Psoas muscle (tissue), 7 donors: ENCODE measurements at regions not wholly inside any gene's neighbourhood (a gene's known extent, or its start where the extent isn't known, plus 50 kb on each side); places are given as distances from the start of the nearest gene placed in this dataset.
A peak's percentile ranks its signal among the peaks of the same experiment; 100 is the strongest.

Experiments
- ATAC-seq, 4 donors: fragments of 200-7000 bp; cut with Tn5 transposase; one replicate each; pipeline ENCODE4 v1.9.1; 2020; ENCODE audit warnings: moderate library complexity in 3 of 4, mild to moderate bottlenecking in 2 of 4
- DNase-seq, 2 donors: peaks; one replicate each; pipeline ENCODE4 v3.0.0-alpha.2; 2020
- H3K27ac ChIP-seq: fragments of 200-600 bp; one replicate; pipeline ENCODE4 v1.8.0; 2022
- H3K27me3 ChIP-seq, 3 donors: fragments of 200-600 bp in 1 of 3; one replicate each; pipeline versions ENCODE4 v1.6.1 to v1.8.0; 2013 to 2022; ENCODE audit warnings: low read length in 2 of 3, mild to moderate bottlenecking in 2 of 3, moderate library complexity in 1 of 3; ENCODE audit not compliant: insufficient read depth in 3 of 3
- H3K36me3 ChIP-seq, 2 donors: fragments of 200-600 bp in 1 of 2; one replicate each; pipeline versions ENCODE4 v1.6.1 to v1.8.0; 2013 to 2022; ENCODE audit warnings: low read depth in 1 of 2, mild to moderate bottlenecking in 1 of 2, moderate library complexity in 1 of 2; ENCODE audit not compliant: insufficient read depth in 1 of 2
- H3K4me1 ChIP-seq: fragments of 200-600 bp; one replicate; pipeline ENCODE4 v1.8.0; 2022
- H3K4me3 ChIP-seq: fragments of 200-600 bp; one replicate; pipeline ENCODE4 v1.8.0; 2022; ENCODE audit warnings: mild to moderate bottlenecking
- H3K9me3 ChIP-seq: fragments of 200-600 bp; one replicate; pipeline ENCODE4 v1.8.0; 2022
- WGBS, 3 donors: extraction: QIAGEN DNeasy Blood & Tissue Kit; methylation state at CpG; one replicate each; pipeline versions ENCODE4 v1.1.6 to v1.1.7; 2013; 5-methylcytosine and 5-hydroxymethylcytosine counted together
- intact Hi-C, 2 donors: fragments of 100-400 bp; cut with DNase I; formaldehyde crosslinking; loops; one replicate each; pipeline versions ENCODE4 v1.11.0 to v1.14.2; 2022
- TF ChIP-seq, protein P1 (sequence below): fragments of 200-600 bp; IDR thresholded peaks from one replicate; pipeline ENCODE4 v1.8.0; 2022; ENCODE audit warnings: antibody characterized with exemption
- donor health status: healthy with polysubstance abuse.
- donor health status: DM: no; HTN: no; CAD: no; lungs with moderate emphysema.
- donor health status: Bipolar disorder and iron deficiency.
- donor health status: healthy.
- donor health status: DM: yes; HTN: yes; CAD: no.
- donor health status: DM: no; HTN: no; CAD: no.
- donor health status: DM: yes; HTN: yes; CAD: no.

DNA sequence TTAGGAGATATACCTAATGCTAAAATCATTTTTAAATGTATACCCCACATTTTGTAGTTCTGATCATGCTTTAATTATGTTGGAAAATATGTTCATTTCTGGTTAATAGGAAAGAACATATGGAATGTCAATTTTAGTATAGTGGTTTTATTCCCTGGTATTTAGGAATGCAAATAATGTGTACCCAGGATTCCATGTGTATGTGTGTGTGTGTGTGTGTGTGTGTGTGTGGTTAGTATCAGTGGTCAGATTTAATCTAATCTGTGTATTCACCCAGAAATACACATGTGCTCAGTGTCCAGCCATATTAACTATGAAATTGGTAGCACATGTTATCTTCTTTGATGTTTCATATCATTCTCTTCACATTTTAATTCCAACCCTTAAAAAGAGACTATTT is 233.5 kb upstream of the DCBLD2 start:
- ATAC-seq (no peak), DNase-seq (no peak)
- Histone ChIP-seq H3K4me1 (no peaks in the 10 kb centered on the region), H3K4me3 (no peak overlapping the region), H3K36me3 (no peaks in the 10 kb centered on the region), H3K27me3 (no peaks in the 10 kb centered on the region), H3K27ac (no peak overlapping the region), H3K9me3 (no peaks in the 10 kb centered on the region)
- TF ChIP-seq, protein P1, sequence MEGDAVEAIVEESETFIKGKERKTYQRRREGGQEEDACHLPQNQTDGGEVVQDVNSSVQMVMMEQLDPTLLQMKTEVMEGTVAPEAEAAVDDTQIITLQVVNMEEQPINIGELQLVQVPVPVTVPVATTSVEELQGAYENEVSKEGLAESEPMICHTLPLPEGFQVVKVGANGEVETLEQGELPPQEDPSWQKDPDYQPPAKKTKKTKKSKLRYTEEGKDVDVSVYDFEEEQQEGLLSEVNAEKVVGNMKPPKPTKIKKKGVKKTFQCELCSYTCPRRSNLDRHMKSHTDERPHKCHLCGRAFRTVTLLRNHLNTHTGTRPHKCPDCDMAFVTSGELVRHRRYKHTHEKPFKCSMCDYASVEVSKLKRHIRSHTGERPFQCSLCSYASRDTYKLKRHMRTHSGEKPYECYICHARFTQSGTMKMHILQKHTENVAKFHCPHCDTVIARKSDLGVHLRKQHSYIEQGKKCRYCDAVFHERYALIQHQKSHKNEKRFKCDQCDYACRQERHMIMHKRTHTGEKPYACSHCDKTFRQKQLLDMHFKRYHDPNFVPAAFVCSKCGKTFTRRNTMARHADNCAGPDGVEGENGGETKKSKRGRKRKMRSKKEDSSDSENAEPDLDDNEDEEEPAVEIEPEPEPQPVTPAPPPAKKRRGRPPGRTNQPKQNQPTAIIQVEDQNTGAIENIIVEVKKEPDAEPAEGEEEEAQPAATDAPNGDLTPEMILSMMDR, result no peak
- intact Hi-C loops, result no loop called here

DNA sequence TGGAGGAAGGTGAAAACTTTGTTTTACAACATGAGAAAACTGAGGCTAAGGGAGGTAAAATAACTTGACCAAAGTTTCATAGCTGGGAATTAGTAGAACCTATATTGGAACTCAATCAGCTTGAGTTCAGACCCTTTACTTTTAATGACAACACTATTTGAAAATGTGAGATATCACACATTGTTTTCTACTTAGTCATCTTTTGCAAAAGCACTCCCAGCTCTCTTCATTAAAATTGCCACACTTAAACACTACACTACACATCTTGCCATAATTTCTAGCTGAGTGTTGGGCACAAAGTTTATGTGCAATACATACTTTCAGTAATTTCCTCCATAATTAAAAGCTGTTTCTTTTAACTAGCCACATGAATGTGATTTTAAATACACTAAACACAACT is 230.4 kb upstream of the DCBLD2 start:
- TF ChIP-seq, protein P1, result no peak

GRCh38 chr3:99128725-99129505 is 227.4 kb upstream of the DCBLD2 start:
- TF ChIP-seq, protein P1, result no peak
- intact Hi-C loops, result no loop called here
- Histone ChIP-seq H3K9me3 (no peaks in the 10 kb centered on the region), H3K27me3 (no peaks in the 10 kb centered on the region), H3K27ac (no peak overlapping the region), H3K36me3 (no peaks in the 10 kb centered on the region), H3K4me1 (no peaks in the 10 kb centered on the region), H3K4me3 (no peak overlapping the region)
- DNase-seq (no peak), ATAC-seq (peak in 1 of 4 donors; percentile 42)
- WGBS, 3 donors, result 45 to 53% (median 46%) methylated on average over 4 of the region's 4 CpGs

More for the DNA sequence above, 230.4 kb upstream of the DCBLD2 start:
- DNase-seq (no peak), ATAC-seq (no peak)
- Histone ChIP-seq H3K4me1 (no peaks in the 10 kb centered on the region), H3K9me3 (no peaks in the 10 kb centered on the region), H3K27ac (no peak overlapping the region), H3K27me3 (no peaks in the 10 kb centered on the region), H3K36me3 (no peaks in the 10 kb centered on the region), H3K4me3 (no peak overlapping the region)
- intact Hi-C loops, result no loop called here

DNA sequence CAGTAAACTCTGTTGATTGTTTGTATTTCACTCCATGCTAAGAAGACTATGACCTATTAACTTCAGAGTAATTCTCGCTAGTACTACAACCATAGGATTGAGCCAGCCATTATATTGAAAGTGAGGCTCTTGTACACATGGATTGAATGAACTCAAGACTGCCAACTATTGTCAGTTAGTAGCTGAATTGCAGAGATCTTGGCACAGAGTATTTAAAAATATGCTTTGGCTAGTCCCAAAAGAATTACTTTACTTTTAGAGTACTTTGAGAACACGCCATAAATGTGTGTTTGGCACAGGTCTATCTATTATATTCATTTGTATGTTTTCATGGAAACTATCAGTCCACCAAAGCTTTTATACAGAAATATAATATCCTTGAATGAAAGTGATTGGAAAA is 226.7 kb upstream of the DCBLD2 start:
- Histone ChIP-seq H3K36me3 (no peaks in the 10 kb centered on the region), H3K4me3 (no peak overlapping the region), H3K27ac (no peak overlapping the region), H3K27me3 (no peaks in the 10 kb centered on the region), H3K4me1 (no peaks in the 10 kb centered on the region), H3K9me3 (no peaks in the 10 kb centered on the region)
- DNase-seq, result no peak
- ATAC-seq, result no peak
- TF ChIP-seq, protein P1, result no peak
- intact Hi-C loops, result no loop called here
- 46 to 69% (median 47%) methylated on average over 2 of the region's 2 CpGs for WGBS, 3 donors

DNA sequence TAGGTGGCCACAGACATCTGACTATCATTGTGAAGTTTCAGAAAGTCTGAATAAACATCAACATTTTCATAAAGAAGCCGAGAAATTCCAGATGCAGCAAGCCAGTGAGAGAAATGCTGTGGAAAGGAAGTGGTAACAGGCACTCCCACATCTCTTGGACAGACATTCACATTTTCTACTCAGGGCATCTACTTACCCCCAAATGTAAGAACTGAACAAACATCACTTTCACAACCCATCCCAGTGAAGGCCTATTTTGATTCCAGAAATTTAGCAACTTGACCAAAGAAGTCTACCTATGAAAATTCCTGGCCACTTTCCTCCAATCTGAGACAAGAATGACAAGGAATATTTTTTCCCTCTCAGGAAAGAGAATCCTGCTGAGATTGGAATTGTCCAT is 224.8 kb upstream of the DCBLD2 start:
- Histone ChIP-seq H3K27ac (no peak overlapping the region), H3K9me3 (no peaks in the 10 kb centered on the region), H3K27me3 (no peaks in the 10 kb centered on the region), H3K4me1 (no peaks in the 10 kb centered on the region), H3K4me3 (no peak overlapping the region), H3K36me3 (no peaks in the 10 kb centered on the region)
- ATAC-seq, result no peak
- intact Hi-C loops, result no loop called here
- DNase-seq, result no peak
- whole genome bisulfite sequencing, 3 donors, result 76 to 84% (median 82%) methylated on average over 1 of the region's 1 CpG
- TF ChIP-seq, protein P1, result no peak
